NCI-H1436 (cell line): ENCODE measurements at regions not wholly inside any gene's neighbourhood (a gene's known extent, or its start where the extent isn't known, plus 50 kb on each side); places are given as distances from the start of the nearest gene placed in this dataset.
"Not testable (repeated sequence)": the region's sequence is repeated elsewhere in the genome, so short reads cannot be mapped to it uniquely, and the experiment has no call there.

Source experiments
- DNase-seq: peaks from one replicate; lab custom pipeline; 2025; lab: John Stamatoyannopoulos, UW

DNA sequence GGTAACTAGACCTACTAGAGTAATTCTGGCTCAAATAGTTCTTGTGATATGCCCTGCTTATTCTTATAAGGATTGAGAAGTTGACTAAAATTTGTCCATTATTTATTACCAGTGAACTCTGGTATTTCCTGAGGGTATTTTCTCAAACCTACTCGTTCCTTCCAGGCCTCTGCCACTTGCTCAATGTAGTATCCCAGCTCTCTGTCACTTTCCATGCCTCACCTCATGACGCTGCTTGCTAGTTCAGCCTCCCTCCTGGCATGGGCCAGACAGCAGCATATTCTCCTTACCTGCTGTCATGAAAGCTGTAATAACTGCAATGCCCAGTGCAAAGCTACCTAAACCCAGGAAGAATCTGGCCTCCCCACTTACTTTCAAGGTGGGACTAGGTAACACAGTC, 602.9 kb upstream of the ADAMTS5 start:
- DNase-seq = no peak

DNA sequence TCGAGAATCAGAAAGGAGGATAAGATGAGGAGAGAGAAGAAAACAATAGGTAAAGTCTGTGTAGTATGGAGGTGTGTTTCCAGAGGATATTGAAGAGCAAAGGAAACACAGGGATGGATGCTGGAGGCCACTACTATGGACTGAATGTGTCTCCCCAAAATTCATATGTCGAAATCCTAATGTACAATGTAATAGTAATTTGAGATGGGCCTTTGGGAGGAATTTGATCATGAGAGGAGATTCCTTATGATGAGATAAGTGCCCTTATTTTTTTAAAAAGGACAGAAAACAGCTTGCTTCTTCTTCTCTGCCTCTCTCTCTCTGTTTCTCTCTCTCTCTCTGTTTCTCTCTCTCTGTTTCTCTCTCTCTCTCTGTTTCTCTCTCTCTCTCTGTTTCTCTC, 602.2 kb upstream of the ADAMTS5 start:
- DNase-seq = no peak

DNA sequence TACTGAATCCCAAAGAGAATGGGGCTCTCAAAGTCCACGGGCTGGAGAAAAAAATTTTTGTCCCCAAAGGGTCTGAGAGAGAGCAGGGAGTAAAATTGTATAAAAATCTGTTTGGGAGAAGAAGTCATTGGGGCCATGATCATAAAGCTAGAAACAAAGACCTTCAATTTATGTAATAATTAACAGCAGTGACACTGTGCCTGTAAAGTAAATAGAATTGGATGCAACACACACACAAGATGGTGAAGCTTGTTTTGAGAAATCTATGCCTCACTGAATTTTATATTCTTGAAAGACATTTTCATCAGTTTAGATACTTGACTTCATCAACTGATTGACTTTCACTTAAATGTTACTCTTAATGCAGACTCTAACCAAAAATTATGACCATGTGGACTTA, 600.5 kb upstream of the ADAMTS5 start:
- DNase-seq = no peak

DNA sequence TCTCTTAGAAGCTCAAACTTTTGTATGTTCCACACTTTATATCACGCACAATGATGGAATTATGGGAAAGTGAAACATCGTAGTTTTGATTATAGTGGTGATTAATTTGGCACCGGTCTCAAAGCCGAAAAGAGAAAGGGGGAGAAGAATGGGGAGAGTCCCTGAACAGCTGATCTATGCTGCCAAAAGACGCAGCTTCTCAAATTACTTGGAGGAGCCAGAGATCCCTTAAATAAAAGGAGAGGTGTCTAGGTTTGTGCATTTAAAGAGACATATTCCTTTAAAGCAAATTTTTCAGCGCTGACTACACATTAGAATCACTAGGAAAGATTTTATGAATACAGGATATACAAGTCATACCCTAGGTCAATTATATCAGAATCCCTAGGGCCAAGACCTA, 599.6 kb upstream of the ADAMTS5 start:
- DNase-seq = no peak

DNA sequence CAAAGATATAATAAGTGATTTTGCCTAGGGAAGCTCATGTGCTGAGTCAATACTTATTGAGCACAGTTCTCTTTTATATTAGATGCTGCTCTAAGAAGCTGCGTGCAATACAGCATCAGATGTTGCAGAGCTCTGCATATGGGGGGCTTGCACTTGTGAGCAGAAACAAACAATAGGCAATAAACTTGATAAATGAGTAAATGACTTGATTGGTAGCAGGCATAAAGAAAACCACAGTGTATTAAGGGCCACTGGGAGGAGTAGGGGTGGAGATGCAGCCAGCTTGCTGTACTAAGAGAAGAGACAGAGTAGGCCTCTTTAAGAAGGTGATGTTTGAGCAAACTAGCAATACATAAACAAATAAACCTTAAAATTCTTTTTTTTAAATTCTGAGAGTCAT, 598.5 kb upstream of the ADAMTS5 start:
- DNase-seq = no peak

DNA sequence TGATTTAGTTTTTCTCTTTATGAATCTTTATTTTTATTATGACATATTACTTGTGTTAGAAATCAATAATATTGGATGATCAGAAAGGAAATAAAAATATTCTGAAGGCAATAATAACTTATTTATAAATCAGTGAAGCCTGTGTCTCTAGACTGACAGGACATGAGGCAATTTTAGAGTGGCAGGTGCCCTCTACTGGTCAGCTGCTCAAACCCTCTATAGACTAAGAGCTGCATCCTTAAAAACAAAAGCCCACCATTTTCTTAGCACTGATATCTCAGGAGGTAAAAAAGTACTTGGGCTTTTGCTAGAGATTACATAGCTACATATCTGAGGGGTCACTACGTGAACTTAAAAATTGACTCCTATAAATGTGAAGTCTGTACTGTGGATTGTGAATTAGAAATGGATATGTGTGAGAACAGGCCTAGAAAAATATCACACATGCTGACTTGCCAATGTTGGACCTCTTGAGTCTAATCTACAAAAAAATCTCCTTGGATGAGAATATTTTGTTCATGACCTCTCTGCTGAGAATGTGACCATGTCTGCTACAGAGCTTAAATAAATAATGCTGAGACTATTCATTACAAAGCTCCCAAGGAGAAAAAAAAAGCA, 597.9 kb upstream of the ADAMTS5 start:
- DNase-seq = no peak

DNA sequence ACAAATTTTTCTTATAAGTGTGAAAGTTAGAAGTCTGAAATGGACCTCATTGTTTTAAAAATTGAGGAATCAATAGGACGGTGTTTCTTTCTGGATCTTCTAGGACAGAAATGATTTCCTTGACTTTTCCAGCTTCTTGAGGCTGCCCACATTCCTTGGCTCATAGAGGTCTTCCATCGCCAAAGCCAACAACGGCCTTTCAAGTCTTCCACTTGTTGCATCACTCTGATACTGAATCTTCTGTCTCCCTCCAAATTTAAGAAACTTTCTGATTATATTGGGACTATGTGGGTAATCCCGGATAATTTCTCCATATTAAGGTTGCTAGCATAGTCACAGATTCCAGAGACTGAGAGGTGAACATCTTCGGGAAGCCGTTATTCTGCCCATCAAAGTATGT, 595.4 kb upstream of the ADAMTS5 start:
- no peak for DNase-seq

DNA sequence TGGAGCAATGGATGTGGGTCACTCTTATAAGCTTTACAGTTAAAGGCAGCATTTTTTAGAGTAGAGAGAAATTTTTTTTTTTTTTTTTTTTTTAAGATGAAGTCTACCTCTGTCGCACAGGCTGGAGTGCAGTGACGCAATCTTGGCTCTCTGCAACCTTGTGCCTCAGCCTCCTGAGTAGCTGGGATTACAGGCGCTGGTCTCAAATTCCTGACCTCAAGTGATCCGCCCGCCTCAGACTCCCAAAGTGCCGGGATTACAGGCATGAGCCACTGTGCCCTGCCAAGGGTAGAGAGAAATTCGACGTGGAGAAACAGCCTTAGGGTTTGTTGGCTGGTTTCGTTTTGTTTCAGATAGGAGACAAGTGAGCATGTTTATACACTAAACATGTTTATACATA, 594.2 kb upstream of the ADAMTS5 start:
- no peak for DNase-seq

DNA sequence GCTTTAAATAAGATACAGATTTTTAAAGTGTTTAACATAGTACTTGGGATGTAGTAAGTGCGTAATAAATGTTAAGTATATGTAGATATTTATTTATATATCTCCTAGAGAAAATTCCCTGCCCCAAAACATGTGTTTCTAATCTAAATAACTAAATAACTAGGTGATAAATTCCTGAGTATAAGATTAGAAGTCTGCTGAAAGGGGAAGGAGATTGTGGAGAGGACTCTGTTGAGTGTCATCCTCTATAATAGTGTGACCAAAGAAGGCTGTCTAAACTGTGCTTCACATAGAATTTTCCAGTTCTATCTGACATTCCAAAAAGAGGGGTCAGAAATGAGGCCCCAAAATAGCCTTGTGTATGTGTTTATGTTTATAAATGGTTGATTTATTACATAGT, 590.5 kb upstream of the ADAMTS5 start:
- DNase-seq = no peak

DNA sequence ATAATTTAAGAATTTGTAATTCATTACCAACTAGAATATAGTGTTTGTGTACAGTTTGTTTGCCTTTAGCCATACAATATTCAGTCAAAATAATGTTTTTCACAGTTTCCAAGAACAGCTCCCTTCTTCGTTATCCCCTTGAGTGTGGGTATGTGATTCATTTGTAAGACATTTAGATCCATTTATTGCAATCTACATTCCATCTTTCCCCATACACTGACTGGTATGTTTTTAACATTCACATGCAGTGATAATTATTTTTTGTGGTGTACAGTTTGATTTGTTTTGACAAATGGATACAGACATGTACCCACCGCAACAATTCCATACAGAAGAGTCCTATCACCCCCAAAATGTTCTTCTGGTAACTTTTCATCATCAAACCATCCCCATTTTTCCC, 589.1 kb upstream of the ADAMTS5 start:
- DNase-seq = no peak

DNA sequence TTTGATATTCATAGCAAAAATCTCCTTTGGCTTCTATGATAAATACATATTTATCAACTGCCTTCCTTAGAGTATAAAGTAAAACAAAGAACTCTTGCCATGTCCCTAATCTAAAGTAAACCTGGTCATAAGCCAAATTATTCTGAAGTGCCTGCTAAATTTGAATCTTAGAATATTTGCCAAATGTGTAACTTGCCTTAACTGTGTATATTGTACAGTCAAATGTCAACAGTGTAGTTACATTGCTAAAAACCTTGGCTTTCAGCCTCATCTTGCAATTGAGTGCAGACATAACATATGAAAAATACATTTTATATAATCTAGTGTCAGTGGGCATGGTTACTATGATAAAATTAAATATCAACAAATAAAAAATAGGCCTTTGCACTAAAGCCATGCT, 583.4 kb upstream of the ADAMTS5 start:
- DNase-seq = no peak

DNA sequence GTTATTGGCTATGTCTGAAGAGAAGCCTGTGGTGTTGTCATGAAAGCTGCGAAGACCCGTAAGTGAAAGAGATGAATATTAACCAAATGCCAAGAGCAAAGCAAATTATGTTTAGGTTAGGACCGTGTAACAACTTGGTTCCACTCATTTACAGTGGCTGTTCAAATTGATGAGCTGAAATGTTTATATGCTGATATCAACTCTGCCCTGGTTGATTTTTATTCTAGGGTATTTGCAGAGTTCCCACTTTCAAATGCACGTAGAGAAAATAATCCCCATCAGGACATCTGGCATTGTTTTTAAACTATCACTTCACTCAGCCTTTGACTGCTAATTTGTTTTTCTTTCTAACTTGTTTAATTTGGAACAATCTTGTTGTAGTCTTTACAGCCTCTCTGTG, 581.6 kb upstream of the ADAMTS5 start:
- no peak for DNase-seq

DNA sequence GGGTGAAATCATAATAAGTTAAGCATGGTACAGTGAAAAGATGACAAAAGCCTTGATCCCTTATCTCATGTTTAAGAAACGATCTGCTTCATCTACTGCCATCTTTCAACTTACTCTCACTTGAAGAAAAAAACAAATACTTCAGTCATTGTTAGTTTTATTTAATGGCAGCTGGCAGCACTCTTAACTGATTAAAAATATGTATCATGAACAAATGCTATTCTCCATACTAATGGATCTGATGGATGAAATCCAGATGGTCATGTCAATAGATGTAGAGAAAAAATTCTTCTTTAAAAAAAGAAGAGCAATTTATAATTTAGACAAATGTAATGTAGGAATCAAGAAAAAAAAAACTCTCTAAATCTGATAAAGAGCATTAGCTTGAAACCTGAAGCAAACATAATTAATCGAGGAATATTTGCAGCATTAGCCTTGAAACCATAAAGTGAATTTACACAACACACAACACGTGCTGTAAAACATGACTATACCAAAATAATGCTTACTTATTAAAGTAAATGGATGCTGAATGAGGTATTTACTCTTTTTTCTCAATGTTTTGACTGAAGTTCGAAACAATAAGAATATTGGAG, 579.0 kb upstream of the ADAMTS5 start:
- no peak for DNase-seq

DNA sequence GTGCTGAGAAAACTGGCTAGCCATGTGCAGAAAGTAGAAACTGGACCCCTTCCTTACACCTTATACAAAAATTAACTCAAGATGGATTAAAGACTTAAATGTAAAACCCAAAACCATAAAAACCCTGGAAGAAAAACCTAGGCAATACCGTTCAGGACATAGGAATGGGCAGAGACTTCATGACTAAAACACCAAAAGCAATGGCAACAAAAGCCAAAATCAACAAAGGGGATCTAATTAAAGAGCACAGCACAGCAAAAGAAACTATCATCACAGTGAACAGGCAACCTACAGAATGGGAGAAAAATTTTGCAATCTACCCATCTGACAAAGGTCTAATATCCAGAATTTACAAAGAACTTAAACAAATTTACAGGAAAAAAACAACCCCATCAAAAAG, 575.2 kb upstream of the ADAMTS5 start:
- DNase-seq = not testable (repeated sequence)

DNA sequence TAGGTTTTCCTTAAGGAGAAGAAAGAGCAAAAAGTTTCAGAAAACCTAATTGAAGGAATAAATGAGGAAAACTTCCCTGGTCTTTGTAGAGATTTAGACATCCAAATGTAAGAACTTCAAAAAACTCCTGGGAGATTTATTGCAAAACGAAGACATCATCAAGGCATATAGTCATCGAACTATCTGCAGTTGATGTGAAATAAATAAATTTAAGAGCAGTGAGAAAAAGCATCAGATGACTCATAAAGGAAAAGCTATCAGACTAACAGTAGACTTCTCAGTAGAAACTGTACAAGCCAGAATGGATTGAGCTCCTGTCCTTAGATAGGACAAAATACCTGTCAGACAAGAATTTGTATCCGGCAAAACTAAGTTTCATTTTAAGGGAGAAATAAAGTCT, 569.4 kb upstream of the ADAMTS5 start:
- DNase-seq = no peak

DNA sequence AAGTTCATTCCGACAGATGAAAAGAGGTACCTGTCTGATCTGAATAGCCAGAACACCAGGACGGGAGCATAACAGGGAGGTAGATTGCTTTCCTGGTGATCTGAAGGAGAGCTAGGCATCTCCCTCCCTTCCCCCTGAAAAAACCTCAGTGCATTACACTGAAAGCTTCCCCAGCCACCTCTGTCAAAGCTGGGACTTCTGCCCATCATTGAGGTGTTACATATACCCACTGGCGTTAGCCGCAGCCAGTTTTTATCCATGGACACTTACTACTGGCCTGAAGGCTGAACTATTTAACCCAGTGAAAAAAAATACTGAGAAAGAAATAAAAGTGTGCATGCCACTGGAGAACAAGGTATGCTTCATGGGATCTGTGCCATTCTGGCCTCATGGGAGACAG, 568.3 kb upstream of the ADAMTS5 start:
- DNase-seq = no peak

DNA sequence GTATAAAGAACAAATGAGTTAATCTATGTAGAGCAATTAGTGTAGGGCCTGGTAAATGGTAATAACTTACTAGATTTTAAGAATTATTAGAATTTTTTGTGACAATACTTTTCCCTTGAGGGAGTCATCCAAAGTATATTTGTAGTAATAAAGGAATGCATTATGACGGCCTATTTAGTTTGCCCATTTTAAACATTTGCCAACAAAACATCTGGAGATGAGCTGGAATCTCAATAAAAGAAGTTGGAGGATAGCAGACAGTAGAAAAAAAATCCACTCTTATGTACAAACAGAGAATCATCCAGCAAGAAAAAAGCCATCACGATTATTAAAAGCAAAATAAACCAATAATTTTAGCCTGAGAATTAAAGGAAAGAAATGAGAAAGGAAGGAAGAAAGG, 567.3 kb upstream of the ADAMTS5 start:
- DNase-seq = no peak

DNA sequence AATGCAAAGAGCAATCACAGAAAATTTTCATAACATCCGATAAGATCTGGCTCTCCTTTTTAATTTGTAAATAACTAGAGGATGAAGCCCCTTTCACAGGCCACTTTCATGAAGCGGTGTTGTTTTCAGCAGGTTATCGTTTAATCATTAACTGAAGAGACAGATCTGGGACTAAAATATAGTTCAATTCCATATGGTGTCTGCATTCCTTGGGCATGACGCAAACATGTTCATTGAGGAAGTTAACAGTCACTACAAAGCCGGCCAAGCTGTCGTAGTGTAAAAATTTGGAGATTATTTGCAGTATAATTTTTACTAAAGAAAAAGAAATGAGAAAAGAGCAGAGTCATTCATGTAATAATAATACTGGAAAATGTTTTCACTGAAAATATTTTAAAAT, 565.2 kb upstream of the ADAMTS5 start:
- no peak for DNase-seq

DNA sequence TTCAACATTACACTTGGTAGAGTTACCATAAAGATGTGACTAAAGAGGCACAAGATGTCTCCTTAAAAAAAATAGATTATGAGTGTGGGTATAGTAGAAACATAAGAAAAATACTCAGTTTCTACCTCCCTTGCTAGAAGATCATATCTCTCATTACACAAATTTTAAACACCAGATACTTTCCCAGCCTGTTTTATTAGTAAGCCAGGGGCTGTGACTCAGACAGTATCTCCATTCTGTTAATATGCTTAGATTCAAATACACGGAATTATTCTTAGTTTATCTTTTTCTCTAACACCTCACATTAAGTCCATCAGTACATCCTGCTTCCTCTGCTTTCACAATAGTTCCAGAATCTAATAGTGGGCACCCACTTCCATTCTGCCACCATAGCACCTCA, 561.8 kb upstream of the ADAMTS5 start:
- no peak for DNase-seq

DNA sequence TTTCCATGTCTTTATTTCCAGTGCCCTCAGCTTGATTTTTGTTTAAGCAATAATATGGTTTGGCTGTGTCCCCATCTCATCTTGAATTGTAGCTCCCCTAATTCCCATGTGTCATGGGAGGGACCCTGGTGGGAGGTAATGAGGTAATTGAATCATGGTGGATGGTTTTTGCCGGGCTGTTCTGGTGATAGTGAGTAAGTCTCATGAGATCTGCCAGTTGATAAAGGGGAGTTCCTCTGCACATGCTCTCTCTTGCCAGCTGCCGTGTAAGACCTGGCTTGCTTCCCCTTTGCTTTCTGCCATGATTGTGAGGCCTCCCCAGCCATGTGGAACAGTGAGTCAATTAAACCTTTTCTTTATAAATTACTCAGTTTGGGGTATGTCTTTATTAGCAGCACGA, 559.6 kb upstream of the ADAMTS5 start:
- no peak for DNase-seq

DNA sequence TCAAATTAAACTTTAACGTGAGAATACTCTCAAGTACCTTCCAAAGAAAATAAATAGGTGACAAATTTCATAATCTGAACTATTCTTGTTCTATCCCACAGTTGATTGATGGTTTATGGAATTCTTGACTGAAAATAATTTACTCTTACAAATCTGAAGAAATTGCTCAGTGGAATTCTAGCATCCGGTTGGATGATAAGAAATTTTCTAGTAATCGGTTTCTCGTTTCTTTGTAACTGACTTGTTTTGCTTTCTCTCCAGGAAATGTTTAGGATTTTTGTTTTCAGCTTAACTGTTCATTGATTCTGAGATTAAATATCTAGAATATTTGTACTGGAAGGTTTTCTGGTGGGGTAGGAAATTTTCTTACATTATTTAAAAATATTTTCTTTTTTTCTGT, 558.9 kb upstream of the ADAMTS5 start:
- no peak for DNase-seq

DNA sequence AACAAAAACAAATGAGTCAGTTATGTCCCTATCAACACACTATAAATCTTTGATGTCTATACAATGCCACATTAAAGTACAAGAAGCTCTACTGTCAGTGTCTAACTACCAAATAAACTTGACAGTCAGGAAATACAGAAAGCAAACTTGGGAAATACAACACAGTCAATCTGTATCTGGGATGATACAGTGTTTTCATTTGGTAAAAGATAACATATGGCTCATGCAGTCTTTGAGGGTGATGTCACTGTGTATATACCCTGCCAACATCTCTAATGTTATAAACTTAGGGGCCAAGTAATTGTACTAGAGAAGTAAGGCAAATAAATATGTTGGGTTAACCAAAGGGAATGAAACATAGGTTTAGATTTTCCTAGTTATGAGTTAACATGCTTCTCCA, 552.5 kb upstream of the ADAMTS5 start:
- DNase-seq = no peak

DNA sequence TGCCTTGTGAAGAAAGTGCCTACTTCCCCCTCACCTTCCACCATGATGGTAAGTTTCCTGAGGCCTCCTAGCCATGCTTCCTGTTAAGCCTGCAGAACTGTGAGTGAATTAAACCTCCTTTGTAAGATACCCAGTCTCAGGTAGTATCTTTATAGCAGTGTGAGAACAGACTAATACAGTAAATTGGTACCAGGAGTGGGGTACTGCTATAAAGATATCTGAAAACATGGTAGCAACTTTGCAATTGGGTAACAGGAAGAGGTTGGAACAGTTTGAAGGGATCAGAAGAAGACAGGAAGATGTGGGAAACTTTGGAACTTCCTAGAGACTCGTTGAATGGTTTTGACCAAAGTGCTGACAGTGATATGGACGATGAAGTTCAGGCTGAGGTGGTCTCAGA, 550.3 kb upstream of the ADAMTS5 start:
- not testable (repeated sequence) for DNase-seq

DNA sequence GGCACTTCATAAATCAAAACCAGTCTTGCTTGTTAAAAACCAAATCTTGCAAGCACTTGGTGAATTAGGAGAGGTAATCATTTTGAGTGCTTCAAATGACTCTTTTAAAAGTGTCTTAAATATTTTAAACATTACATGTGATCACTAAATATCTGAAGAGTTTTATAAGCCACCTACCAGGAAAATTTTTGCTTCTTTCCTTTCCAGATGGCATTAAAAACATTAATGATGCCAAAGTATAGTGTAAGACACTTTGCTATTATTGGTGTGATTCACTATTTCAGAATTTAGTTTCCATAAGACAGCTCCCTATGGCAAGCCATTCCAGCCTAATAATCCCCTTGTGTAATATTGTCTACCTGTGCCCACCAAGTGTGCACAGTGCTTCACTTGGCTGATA, 548.8 kb upstream of the ADAMTS5 start:
- no peak for DNase-seq

DNA sequence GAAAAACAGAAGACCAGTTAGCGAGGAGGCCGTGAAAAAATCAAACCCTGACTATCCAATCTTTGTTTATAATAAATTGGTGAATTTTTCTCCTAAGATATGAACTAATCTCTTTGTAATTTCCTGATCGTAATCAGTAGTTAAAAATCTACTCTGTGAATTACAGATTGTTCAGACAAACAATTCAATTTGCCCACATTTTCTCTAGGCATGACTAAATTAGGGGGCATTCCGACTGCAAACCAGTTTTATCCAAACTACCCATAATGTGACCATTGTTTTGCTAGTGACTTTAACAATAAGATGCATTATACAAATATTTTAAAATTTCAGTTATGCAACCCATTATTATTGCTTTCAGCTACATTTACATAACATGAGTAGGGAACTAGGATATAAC, 546.9 kb upstream of the ADAMTS5 start:
- no peak for DNase-seq
